ENCODE measurements at regions not wholly inside any gene's neighbourhood (a gene's known extent, or its start where the extent isn't known, plus 50 kb on each side); places are given as distances from the start of the nearest gene placed in this dataset.

- DNase-seq (ENCODE audit: low read depth in 1 of 2, low spot score in 1 of 2) = no peak
Observed at GRCh38 chr18:71784777-71785176, 759.4 kb downstream of the CBLN2 start.

- DNase-seq (ENCODE audit: low read depth in 1 of 2, low spot score in 1 of 2) = no peak
Observed at GRCh38 chr18:71760541-71760940, 783.6 kb downstream of the CBLN2 start.

GRCh38 chr18:71754246-71754645, 789.9 kb downstream of the CBLN2 start:
- DNase-seq (ENCODE audit: low read depth in 1 of 2, low spot score in 1 of 2) = no peak

- DNase-seq (ENCODE audit: low read depth in 1 of 2, low spot score in 1 of 2) = no peak
Observed at GRCh38 chr18:71743634-71744033, 800.5 kb downstream of the CBLN2 start.

- no peak for DNase-seq (ENCODE audit: low read depth in 1 of 2, low spot score in 1 of 2)
Observed at GRCh38 chr18:71729611-71730010, 814.5 kb downstream of the CBLN2 start.

GRCh38 chr18:71727909-71728308, 816.2 kb downstream of the CBLN2 start:
- DNase-seq (ENCODE audit: low read depth in 1 of 2, low spot score in 1 of 2) = no peak

GRCh38 chr18:71725256-71725655, 818.9 kb downstream of the CBLN2 start:
- no peak for DNase-seq (ENCODE audit: low read depth in 1 of 2, low spot score in 1 of 2)

- DNase-seq (ENCODE audit: low read depth in 1 of 2, low spot score in 1 of 2) = no peak
Observed at GRCh38 chr18:71707985-71708500, 836.1 kb downstream of the CBLN2 start.

GRCh38 chr18:71707400-71707799, 836.7 kb downstream of the CBLN2 start:
- DNase-seq (ENCODE audit: low read depth in 1 of 2, low spot score in 1 of 2) = no peak

- DNase-seq (ENCODE audit: low read depth in 1 of 2, low spot score in 1 of 2) = no peak
Observed at GRCh38 chr18:71689416-71690160, 854.6 kb downstream of the CBLN2 start.

GRCh38 chr18:71682591-71682990, 861.6 kb downstream of the CBLN2 start:
- no peak for DNase-seq (ENCODE audit: low read depth in 1 of 2, low spot score in 1 of 2)

- DNase-seq (ENCODE audit: low read depth in 1 of 2, low spot score in 1 of 2) = no peak
Observed at GRCh38 chr18:71678144-71678543, 866.0 kb downstream of the CBLN2 start.

GRCh38 chr18:71673954-71674353, 870.2 kb downstream of the CBLN2 start:
- no peak for DNase-seq (ENCODE audit: low read depth in 1 of 2, low spot score in 1 of 2)

GRCh38 chr18:71673498-71673897, 870.6 kb downstream of the CBLN2 start:
- no peak for DNase-seq (ENCODE audit: low read depth in 1 of 2, low spot score in 1 of 2)

- DNase-seq (ENCODE audit: low read depth in 1 of 2, low spot score in 1 of 2) = no peak
Observed at GRCh38 chr18:71666481-71666880, 877.7 kb downstream of the CBLN2 start.

- no peak for DNase-seq (ENCODE audit: low read depth in 1 of 2, low spot score in 1 of 2)
Observed at GRCh38 chr18:71665131-71665530, 879.0 kb downstream of the CBLN2 start.

- DNase-seq (ENCODE audit: low read depth in 1 of 2, low spot score in 1 of 2) = no peak
Observed at GRCh38 chr18:71643822-71644221, 900.3 kb downstream of the CBLN2 start.

GRCh38 chr18:71630696-71631095, 913.4 kb downstream of the CBLN2 start:
- no peak for DNase-seq (ENCODE audit: low read depth in 1 of 2, low spot score in 1 of 2)

GRCh38 chr18:71625556-71626090, 918.5 kb downstream of the CBLN2 start:
- no peak for DNase-seq (ENCODE audit: low read depth in 1 of 2, low spot score in 1 of 2)

- DNase-seq (ENCODE audit: low read depth in 1 of 2, low spot score in 1 of 2) = no peak
Observed at GRCh38 chr18:71598374-71598773, 945.8 kb downstream of the CBLN2 start.

GRCh38 chr18:71597219-71597618, 946.9 kb downstream of the CBLN2 start:
- no peak for DNase-seq (ENCODE audit: low read depth in 1 of 2, low spot score in 1 of 2)

GRCh38 chr18:71583252-71583651, 960.9 kb downstream of the CBLN2 start:
- DNase-seq (ENCODE audit: low read depth in 1 of 2, low spot score in 1 of 2) = no peak

- DNase-seq (ENCODE audit: low read depth in 1 of 2, low spot score in 1 of 2) = no peak
Observed at GRCh38 chr18:71554686-71555085, 989.5 kb downstream of the CBLN2 start.

All from stimulated activated CD4-positive, alpha-beta T cell treated with anti-CD3 and anti-CD28 coated beads, Interleukin-15, amount 100 ng/mL, for 1 hour (primary cell).